Stimulated activated CD4-positive, alpha-beta T cell treated with anti-CD3 and anti-CD28 coated beads, Interleukin-4, amount 100 ng/mL, for 24 hours (primary cell): ENCODE measurements at regions not wholly inside any gene's neighbourhood (a gene's known extent, or its start where the extent isn't known, plus 50 kb on each side); places are given as distances from the start of the nearest gene placed in this dataset.

Experiments
- DNase-seq: peaks from one replicate; pipeline ENCODE4 v3.0.0-alpha.2; 2020

DNA sequence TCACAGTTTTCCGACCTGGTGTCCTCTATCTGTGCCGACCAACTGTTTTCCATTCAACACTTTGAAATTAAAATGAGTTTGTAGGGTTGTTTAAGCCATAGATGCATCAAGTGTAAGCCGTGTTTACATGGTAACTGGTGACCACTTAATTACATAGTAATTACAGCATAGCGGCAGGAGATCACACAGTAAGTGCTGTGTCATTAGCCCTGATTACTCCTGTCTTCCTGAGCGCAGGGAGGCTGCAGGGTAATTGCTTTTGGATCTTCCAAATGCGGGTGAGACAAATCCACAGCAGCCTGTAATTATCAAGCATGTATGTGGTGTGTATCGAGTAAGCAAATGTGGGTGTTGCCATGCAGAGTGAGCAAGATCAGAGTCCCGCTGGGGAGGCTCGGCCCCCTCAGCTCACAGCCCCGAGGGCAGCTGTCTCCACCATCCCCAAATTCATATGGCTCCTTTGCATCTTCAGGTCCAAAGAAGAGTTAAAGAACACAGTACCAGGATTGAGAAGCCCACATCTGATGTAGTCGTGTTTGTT, 71.5 kb upstream of the HDAC4 start:
- no peak for DNase-seq

GRCh38 chr2:239471011-239471792, 70.4 kb upstream of the HDAC4 start:
- DNase-seq = no peak

- no peak for DNase-seq
These were observed 69.5 kb upstream of the HDAC4 start for GRCh38 chr2:239470151-239470900.

- no peak for DNase-seq
These were observed 68.5 kb upstream of the HDAC4 start for GRCh38 chr2:239469106-239469960.

GRCh38 chr2:239468491-239469105, 67.8 kb upstream of the HDAC4 start:
- DNase-seq = no peak

DNA sequence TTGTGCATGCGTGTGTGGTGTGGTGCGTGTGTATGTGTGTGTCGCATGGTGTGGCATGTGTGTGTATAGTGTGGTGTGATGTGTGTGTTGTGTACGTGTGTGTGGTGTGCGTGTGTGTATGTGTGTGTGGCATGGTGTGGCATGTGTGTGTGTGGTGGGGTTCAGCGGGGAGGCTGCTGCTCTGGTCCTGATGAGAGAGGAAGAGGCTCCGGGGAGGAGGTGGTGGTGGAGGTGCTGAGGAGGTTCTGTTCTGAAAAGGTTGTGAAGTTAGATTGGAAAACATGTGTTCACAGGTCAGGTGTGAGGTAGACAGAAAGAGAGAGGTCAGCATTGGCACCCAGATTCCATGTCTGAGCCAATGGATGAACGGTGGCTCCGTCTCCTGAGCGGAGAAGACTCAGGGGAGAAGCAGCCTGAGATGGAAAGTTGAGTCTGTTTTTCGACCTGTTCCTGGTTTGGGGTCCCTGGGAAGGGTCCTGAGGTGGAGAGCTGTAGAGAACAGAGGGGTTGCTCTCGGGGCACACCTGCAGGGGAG, 67.2 kb upstream of the HDAC4 start:
- DNase-seq = no peak

DNA sequence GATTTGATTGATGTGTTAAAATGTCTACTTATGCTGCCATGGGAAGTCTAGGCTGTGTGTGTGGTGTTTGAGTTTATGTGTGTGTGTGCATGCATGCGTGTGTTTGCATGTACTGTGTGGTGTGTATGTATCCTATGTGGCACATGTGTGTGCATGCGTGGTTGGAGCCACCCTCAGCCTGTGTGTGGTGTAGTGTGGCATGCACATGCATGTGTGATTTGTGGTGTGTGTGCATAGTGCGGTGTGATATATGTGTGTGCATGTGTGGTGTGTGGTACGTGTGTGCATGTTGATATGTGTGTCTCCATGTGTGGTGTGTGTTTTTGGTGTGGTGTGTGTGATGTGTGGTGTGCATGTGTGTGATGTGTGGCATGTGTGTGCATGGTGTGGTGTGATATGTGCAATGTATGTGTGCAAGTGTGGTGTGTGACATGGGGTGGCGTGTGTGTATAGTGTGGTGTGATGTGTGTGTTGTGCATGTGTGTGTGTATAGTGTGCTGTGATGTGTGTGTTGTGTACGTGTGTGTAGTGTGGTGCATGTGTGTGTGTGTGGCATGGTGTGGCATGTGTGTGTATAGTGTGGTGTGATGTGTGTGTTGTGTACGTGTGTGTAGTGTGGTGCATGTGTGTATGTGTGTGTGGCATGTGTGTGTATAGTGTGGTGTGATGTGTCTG, 66.6 kb upstream of the HDAC4 start:
- no peak for DNase-seq

DNA sequence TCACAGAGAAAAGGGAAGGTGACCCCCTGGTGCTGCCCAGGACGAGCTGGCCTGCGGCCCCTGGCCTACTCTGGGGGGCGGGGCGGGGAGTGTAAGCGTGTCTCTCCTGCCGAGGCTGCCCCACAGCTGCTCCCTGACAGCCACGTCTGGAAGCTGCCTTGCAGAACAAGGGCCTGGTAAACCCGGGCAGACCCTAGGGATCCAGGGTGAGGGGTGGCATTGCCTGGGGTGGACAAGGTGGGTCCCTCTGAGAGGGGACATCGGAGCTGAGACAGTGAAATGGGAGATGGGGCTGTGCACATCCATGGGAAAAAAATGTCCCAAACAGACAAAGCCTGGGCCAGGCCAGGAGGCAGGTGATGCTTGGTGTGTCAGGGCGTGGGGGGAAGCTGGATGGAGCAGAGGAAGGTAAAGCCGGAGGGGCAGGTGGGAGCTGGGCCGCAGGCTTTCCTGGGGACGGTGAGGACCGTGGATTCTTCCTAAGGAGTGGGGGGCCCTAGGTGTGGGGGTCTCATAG, 66.0 kb upstream of the HDAC4 start:
- no peak for DNase-seq

DNA sequence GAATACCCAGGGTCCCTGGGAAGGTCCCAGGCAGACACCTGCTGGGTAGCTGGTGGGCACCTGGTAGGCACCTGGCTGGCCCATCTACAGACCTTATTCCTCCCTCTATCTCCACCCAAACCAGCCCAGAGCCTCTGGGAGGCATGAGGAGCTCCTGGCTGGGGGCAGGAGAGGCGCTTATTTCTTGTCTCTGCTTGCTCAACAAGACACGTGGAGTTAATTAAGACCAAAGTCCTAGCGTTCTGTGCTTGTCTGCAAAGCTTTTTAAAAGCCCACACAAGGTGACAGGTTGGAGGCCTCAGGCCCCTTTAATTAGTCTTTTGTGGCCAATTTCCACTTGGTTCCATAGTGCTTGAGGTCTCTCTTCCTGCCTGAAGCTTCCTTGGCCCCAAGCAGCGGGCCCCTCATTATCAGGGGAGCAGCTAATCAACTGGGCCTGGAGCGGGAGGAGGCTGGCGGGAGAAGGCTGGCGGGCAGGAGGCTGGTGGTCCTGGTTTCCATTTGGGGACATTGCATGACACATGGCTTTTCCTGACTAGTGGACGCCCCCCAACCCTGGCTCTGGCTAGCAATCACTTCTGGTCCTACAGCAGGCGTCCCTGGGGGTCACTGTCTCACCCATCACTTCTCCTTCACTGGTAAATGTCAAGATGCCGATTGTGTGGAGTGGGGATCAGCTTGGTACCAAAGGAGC, 65.4 kb upstream of the HDAC4 start:
- DNase-seq = no peak

- DNase-seq = no peak
These were observed 64.5 kb upstream of the HDAC4 start for GRCh38 chr2:239465017-239466001.

DNA sequence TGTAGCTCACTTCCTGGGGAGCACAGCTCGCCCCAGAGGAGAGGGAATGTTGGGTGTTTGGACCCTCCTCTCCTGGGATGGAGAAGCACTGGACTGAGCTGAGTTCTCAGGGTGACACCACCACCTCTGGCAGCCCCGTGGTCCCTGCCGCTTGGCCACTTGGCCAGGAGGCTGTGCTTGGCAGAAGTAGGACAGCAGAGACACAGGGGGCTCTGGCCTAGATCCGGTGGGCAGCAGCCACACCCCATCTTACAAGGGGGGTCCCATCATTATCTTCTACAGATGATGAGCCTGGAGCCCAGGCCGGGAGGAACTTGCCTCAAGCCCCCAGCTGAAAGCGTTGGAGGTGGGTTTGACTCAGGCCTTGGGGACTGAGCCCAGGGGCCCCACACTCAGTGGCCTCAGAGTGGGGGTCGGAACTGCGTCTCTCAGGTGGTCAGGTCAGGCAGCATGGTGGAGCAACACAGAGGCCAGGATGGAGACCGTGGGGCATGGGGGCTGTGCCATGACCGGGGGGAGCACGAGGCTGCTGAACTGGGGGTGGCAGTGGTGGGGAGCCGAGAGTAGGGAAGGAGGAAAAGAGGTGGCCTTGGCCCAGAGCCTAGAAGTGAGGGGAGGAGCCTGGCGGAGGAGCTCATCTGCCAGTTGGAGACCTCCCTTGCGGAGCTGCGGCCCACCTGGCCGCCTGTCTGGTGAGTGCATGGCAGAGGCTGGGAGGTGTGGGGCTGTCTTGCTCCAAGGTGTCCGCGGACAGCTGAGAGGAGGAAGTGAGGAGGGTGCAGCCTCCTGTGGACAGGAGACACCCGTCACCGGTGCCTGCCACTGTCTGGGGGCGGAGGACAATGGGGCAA, 63.6 kb upstream of the HDAC4 start:
- no peak for DNase-seq

- no peak for DNase-seq
These were observed 62.8 kb upstream of the HDAC4 start for GRCh38 chr2:239463541-239464165.

DNA sequence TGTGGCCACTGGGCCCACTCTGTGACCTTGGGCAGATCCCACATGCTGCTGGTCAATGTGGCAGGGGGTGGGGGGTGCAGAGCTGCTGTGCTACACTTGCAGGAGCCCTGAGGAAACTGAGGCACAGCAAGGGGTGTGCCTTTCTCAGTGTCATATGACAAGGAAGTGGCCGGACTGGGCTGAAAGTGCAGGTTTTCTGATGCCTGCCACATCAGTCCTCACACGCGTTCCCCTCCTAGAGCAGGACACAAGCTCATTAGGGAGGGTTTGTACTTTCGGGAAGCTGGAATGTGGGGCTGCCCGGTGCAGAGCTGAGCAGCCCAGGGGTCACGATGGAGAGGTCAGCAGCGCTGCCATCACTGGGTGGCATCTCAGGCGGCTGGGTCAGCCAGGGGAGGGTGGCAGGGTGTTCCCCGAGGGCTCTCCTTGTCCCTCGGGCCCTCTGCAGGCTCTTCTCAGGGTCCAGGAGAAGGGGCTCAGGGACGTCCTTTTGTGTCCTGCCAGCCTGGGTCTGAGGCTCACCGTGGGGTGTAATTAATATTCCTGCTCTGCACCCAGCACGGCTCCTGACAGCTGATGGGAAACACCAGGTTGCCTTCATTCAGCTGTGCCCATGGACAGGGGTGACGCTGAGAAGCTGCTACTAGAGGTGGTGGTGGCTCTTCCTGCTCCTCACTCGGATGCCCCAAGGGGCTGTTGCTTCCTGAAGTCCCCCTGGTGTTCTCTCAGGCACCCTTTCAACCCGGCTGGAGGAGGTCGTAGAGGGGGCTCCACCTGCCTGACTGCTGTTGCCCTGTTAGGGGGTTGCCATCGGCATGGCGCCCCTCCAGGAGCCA, 62.1 kb upstream of the HDAC4 start:
- no peak for DNase-seq

GRCh38 chr2:239462191-239462515, 61.3 kb upstream of the HDAC4 start:
- no peak for DNase-seq

GRCh38 chr2:239461291-239462190, 60.7 kb upstream of the HDAC4 start:
- DNase-seq = no peak

- DNase-seq = no peak
These were observed 60.0 kb upstream of the HDAC4 start for GRCh38 chr2:239460780-239461179.
